SU-DHL-6 (cell line): ENCODE measurements at regions not wholly inside any gene's neighbourhood (a gene's known extent, or its start where the extent isn't known, plus 50 kb on each side); places are given as distances from the start of the nearest gene placed in this dataset.

Experiments
- H2AFZ ChIP-seq: fragments of 200-600 bp; sonication (generic); 2 replicates; pipeline ENCODE4 v1.6.1; 2014; ENCODE audit warnings: low read depth, mild to moderate bottlenecking, moderate library complexity, mixed read lengths, antibody characterized with exemption, low read length; ENCODE audit not compliant: severe bottlenecking
- H3F3A ChIP-seq: fragments of 200-600 bp; shearing (Covaris generic); 2 replicates; pipeline ENCODE4 v1.6.0; 2016; ENCODE audit warnings: antibody characterized with exemption, mild to moderate bottlenecking; ENCODE audit not compliant: insufficient read depth
- H3K27ac ChIP-seq: fragments of 200-600 bp; sonication (generic); 2 replicates; pipeline ENCODE4 v1.5.1; 2016; ENCODE audit warnings: low read depth, mild to moderate bottlenecking, low read length, moderate library complexity, mixed read lengths
- H3K27me3 ChIP-seq: fragments of 200-600 bp; sonication (generic), shearing (Covaris generic); 2 replicates; pipeline ENCODE4 v1.6.0; 2014; ENCODE audit warnings: mild to moderate bottlenecking, low read length
- H3K36me3 ChIP-seq: fragments of 200-600 bp; sonication (generic); 2 replicates; pipeline ENCODE4 v1.6.1; 2014; ENCODE audit warnings: mild to moderate bottlenecking, low read length, mixed read lengths
- H3K4me2 ChIP-seq: fragments of 300-600, 200-600 bp; shearing (Covaris generic), sonication (generic); 2 replicates; pipeline ENCODE4 v1.6.0; 2014; ENCODE audit warnings: low read length, low read depth, mild to moderate bottlenecking; ENCODE audit not compliant: poor library complexity, severe bottlenecking
- H3K4me3 ChIP-seq: fragments of 200-600 bp; sonication (generic); 2 replicates; pipeline ENCODE4 v1.5.1; 2014; ENCODE audit warnings: antibody characterized with exemption, low read length, mild to moderate bottlenecking, mixed read lengths; ENCODE audit not compliant: insufficient read depth, poor library complexity, severe bottlenecking
- H3K79me2 ChIP-seq: fragments of 200-600 bp; sonication (generic); 2 replicates; pipeline ENCODE4 v1.6.1; 2014; ENCODE audit warnings: mild to moderate bottlenecking, low read length, moderate library complexity; ENCODE audit not compliant: insufficient read depth
- H3K9ac ChIP-seq: fragments of 200-600 bp; sonication (generic); 2 replicates; pipeline ENCODE4 v1.7.0; 2014; ENCODE audit warnings: mild to moderate bottlenecking, low read length
- H3K9me2 ChIP-seq: fragments of 200-600 bp; sonication (generic); replicated peaks from 2 replicates; pipeline ENCODE4 v1.6.1; 2014; ENCODE audit warnings: low read length; ENCODE audit not compliant: insufficient read depth
- H3K9me3 ChIP-seq: fragments of 200-600 bp; sonication (generic); 2 replicates; pipeline ENCODE4 v1.6.1; 2014; ENCODE audit warnings: low read length, mixed read lengths; ENCODE audit not compliant: insufficient read depth
- H4K20me1 ChIP-seq: fragments of 200-600 bp; sonication (generic); 2 replicates; pipeline ENCODE4 v1.6.1; 2014; ENCODE audit warnings: low read depth, mild to moderate bottlenecking, antibody characterized with exemption, low read length, moderate library complexity, mixed read lengths
- CTCF ChIP-seq: fragments of 200-600 bp; sonication (generic); IDR thresholded peaks from one replicate; pipeline ENCODE4 v1.5.1; 2017; ENCODE audit warnings: antibody characterized with exemption, mild to moderate bottlenecking, low read length, moderate library complexity; ENCODE audit not compliant: insufficient read depth, poor library complexity, severe bottlenecking
- EZH2phosphoT487 ChIP-seq: fragments of 200-600 bp; sonication (generic), shearing (Covaris generic); conservative IDR thresholded peaks from 2 replicates; pipeline ENCODE4 v1.6.1; 2018; ENCODE audit warnings: mild to moderate bottlenecking, antibody characterized with exemption, low read length, moderate library complexity, mixed read lengths

DNA sequence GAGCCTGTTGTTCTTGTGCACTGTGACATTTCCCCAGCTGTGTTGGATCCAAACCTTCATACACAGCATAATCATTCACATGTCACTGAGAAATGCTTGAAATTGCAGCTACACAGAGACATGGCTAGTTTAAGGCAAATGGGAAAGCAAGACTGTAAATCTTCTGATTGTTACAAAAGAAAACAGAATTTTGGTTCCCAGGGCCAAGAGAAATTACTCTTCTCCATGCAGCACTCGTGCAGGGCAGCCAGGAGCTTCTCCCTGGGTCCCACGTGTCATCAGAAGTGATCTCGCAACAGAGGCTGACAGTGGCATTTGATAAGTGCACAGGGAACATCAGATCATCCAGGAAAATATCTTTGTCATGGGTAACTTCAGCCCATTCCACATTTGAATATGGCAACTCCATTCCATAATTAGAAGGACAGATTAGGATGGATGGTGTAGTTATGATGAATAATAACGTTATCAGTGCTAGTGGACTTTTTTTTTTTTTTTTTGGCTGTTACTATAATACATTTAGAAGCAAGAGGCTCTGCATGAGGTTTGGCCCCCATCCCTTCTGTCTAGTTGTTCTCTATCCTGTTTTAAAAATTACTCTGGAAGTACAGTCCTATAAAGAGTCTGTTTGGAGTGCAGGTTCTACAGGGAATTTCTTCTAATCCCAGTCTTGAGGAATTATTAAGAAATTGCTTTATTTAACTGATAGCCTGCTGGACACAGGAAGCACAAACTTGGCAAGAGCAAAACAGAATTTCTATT lies 571.0 kb upstream of the NOX3 start:
- Histone ChIP-seq H3K9me3 (no peaks in the 10 kb centered on the region), H4K20me1 (no peaks in the 10 kb centered on the region), H3K9me2 (no peaks in the 10 kb centered on the region), H3K27ac (no peak overlapping the region), H3K36me3 (no peaks in the 10 kb centered on the region), H3F3A (no peaks in the 10 kb centered on the region), H2AFZ (no peak overlapping the region), H3K4me3 (no peak overlapping the region), H3K9ac (no peak overlapping the region), H3K79me2 (no peaks in the 10 kb centered on the region), H3K4me2 (no peak overlapping the region), H3K27me3 (no peaks in the 10 kb centered on the region)
- TF ChIP-seq EZH2phosphoT487 (no peak), CTCF (no peak)

- Histone ChIP-seq H3K27ac (no peak overlapping the region), H3K4me2 (no peak overlapping the region), H3K9ac (no peak overlapping the region), H4K20me1 (no peaks in the 10 kb centered on the region), H3K36me3 (no peaks in the 10 kb centered on the region), H3K27me3 (no peaks in the 10 kb centered on the region), H3K79me2 (no peaks in the 10 kb centered on the region), H3F3A (no peaks in the 10 kb centered on the region), H2AFZ (no peak overlapping the region), H3K4me3 (no peak overlapping the region), H3K9me2 (no peaks in the 10 kb centered on the region), H3K9me3 (no peaks in the 10 kb centered on the region)
- no peak for TF ChIP-seq CTCF
- no peak for TF ChIP-seq EZH2phosphoT487
Observed at GRCh38 chr6:156024339-156024738, 568.7 kb upstream of the NOX3 start.

GRCh38 chr6:156021746-156022396 lies 566.2 kb upstream of the NOX3 start:
- H3F3A ChIP-seq: no peaks in the 10 kb centered on the region
- H3K27me3 ChIP-seq: no peaks in the 10 kb centered on the region
- no peaks in the 10 kb centered on the region for H3K79me2 ChIP-seq
- H3K9ac ChIP-seq: no peak overlapping the region
- H4K20me1 ChIP-seq: no peaks in the 10 kb centered on the region
- no peak overlapping the region for H2AFZ ChIP-seq
- H3K9me2 ChIP-seq: no peaks in the 10 kb centered on the region
- H3K36me3 ChIP-seq: no peaks in the 10 kb centered on the region
- no peak overlapping the region for H3K4me2 ChIP-seq
- H3K9me3 ChIP-seq: no peaks in the 10 kb centered on the region
- H3K4me3 ChIP-seq: no peak overlapping the region
- TF ChIP-seq EZH2phosphoT487: no peak
- TF ChIP-seq CTCF: no peak
- no peak overlapping the region for H3K27ac ChIP-seq
